ENCODE measurements at regions not wholly inside any gene's neighbourhood (a gene's known extent, or its start where the extent isn't known, plus 50 kb on each side); places are given as distances from the start of the nearest gene placed in this dataset.

DNA sequence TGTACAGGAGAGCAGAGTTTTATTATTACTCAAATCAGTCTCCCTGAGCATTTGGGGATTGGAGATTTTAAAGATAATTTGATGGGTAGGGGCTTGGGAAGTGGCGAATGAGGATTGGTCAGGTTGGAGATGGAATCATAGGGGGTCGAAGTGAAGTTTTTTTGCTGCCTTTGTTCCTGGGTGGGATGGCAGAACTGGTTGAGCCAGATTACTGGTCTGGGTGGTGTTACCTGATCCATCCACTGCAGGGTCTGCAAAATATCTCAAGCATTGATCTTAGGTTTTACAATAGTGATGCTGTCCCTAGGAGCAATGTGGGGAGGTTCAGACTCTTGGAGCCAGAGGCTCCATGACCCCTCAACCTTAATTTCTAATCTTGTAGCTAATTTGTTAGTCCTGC, 108.8 kb downstream of the BACH1 start:
- no peak for FAIRE-seq

DNA sequence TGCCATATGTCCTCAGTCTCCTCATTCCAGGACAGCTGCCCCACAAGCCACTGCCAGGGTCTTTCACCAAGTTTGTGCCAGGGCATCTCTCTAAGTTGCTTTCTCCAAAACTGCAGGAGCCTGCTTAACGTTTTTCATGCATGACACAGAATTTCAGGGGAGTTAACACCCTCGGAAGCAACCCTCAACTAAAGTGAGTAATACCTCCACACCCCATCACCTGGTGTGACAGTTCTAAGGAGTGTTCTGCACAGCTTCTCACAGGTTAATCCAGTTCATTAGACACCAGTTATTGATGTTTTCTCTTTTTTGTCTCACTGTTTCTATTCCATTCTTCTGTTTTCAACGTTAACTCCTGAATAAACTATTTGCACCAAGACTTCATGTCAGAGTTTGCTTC, 115.0 kb downstream of the BACH1 start:
- H3K9me3 ChIP-seq: no peaks in the 10 kb centered on the region
- FAIRE-seq: no peak
- no peaks in the 10 kb centered on the region for H3K4me1 ChIP-seq
- no peak overlapping the region for H3K4me3 ChIP-seq
- no peak for ATAC-seq
- no peak overlapping the region for H3K27ac ChIP-seq
- intact Hi-C loops (cut with DNase I): no loop called here
- TF ChIP-seq, protein P1, sequence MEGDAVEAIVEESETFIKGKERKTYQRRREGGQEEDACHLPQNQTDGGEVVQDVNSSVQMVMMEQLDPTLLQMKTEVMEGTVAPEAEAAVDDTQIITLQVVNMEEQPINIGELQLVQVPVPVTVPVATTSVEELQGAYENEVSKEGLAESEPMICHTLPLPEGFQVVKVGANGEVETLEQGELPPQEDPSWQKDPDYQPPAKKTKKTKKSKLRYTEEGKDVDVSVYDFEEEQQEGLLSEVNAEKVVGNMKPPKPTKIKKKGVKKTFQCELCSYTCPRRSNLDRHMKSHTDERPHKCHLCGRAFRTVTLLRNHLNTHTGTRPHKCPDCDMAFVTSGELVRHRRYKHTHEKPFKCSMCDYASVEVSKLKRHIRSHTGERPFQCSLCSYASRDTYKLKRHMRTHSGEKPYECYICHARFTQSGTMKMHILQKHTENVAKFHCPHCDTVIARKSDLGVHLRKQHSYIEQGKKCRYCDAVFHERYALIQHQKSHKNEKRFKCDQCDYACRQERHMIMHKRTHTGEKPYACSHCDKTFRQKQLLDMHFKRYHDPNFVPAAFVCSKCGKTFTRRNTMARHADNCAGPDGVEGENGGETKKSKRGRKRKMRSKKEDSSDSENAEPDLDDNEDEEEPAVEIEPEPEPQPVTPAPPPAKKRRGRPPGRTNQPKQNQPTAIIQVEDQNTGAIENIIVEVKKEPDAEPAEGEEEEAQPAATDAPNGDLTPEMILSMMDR (IDR thresholded peaks at IDR 0.05): no peak
- no peak for DNase-seq
- no peaks in the 10 kb centered on the region for H3K36me3 ChIP-seq
- 67 to 70% methylated on average over 3 of the region's 3 CpGs for WGBS, 2 donors
- no peaks in the 10 kb centered on the region for H3K27me3 ChIP-seq

More for the DNA sequence above, 108.8 kb downstream of the BACH1 start:
- no peak overlapping the region for H3K4me3 ChIP-seq
- H3K4me1 ChIP-seq: no peaks in the 10 kb centered on the region
- H3K36me3 ChIP-seq: no peaks in the 10 kb centered on the region
- 81 to 88% methylated on average over 2 of the region's 2 CpGs for WGBS, 2 donors
- H3K27ac ChIP-seq: no peak overlapping the region
- no peak for DNase-seq
- intact Hi-C loops (cut with DNase I): no loop called here
- TF ChIP-seq, protein P1 (IDR thresholded peaks at IDR 0.05): no peak
- no peaks in the 10 kb centered on the region for H3K27me3 ChIP-seq
- ATAC-seq: no peak
- H3K9me3 ChIP-seq: no peaks in the 10 kb centered on the region

DNA sequence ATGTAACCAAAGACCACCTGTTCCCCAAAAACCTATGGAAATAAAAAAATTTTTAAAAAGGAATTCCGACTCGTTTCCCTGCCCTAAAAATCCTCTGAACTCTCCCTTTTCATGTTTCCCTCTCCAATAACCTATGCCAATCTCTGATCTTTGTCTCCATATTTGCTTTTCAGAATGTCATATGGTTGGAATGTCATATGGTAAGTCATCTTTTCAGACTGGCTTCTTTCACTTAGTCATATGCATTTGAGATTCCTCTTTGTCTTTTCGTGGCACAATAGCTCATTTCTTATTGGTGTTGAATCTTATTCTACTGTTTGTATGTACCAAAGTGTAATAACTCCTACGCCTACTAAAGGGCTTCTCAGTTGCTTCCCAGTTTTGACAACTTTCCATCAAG, 117.5 kb downstream of the BACH1 start:
- H3K27me3 ChIP-seq: no peaks in the 10 kb centered on the region
- FAIRE-seq (no peak), ATAC-seq (no peak), DNase-seq (no peak)
- no peaks in the 10 kb centered on the region for H3K36me3 ChIP-seq
- no peak overlapping the region for H3K27ac ChIP-seq
- H3K4me3 ChIP-seq: no peak overlapping the region
- H3K4me1 ChIP-seq: no peaks in the 10 kb centered on the region
- H3K9me3 ChIP-seq: no peaks in the 10 kb centered on the region
- TF ChIP-seq, protein P1 (IDR thresholded peaks at IDR 0.05): no peak
- 88 to 91% methylated on average over 4 of the region's 4 CpGs for WGBS, 2 donors
- intact Hi-C loops (cut with DNase I): no loop called here

DNA sequence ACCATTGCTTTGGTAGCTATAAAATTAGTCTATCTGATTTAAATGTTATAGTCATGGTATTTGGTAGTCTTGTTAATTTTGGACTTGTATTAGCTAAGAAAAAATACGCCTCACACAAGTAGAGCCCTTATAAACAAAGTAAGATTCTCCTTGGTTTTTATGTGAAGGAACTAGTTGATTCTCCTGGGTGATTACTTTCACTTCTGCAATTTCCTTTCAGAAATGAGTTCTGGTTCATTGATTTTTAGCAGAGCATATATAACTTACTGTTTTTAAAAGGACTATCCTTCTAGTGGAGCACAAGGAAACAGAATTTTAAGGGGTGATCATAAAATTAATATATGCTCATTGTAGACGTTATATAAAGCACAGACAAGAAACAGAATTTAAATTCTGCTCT, 120.1 kb downstream of the BACH1 start:
- H3K36me3 ChIP-seq: no peaks in the 10 kb centered on the region
- no peak overlapping the region for H3K4me3 ChIP-seq
- H3K27me3 ChIP-seq: no peaks in the 10 kb centered on the region
- no peaks in the 10 kb centered on the region for H3K4me1 ChIP-seq
- FAIRE-seq: no peak
- 76 to 91% methylated on average over 2 of the region's 2 CpGs for WGBS, 2 donors
- no peak overlapping the region for H3K27ac ChIP-seq
- DNase-seq: no peak
- H3K9me3 ChIP-seq: no peaks in the 10 kb centered on the region
- intact Hi-C loops (cut with DNase I): no loop called here
- no peak for ATAC-seq
- TF ChIP-seq, protein P1 (IDR thresholded peaks at IDR 0.05): no peak

DNA sequence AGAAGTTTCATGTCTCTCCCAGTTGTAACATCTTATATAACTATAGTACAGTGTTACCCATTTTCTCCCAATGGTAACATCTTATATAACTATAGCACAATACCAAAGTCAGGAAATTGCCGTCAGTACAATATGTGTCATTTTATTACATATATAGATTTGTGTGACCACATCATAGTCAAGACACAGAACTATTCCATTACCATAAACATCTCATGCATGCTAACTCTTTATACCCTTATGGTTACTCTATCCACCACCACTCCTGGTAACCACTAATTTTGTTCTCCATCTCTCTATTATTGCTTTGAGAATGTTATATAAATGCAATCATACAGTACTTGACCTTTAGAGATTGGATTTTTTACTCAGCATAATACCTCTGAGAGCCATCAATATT, 120.7 kb downstream of the BACH1 start:
- H3K9me3 ChIP-seq: no peaks in the 10 kb centered on the region
- no peak overlapping the region for H3K4me3 ChIP-seq
- H3K36me3 ChIP-seq: no peaks in the 10 kb centered on the region
- 91 to 95% methylated on average over 1 of the region's 1 CpG for WGBS, 2 donors
- no peak overlapping the region for H3K27ac ChIP-seq
- no peak for DNase-seq
- no peaks in the 10 kb centered on the region for H3K27me3 ChIP-seq
- TF ChIP-seq, protein P1 (IDR thresholded peaks at IDR 0.05): no peak
- H3K4me1 ChIP-seq: no peaks in the 10 kb centered on the region
- FAIRE-seq: no peak
- intact Hi-C loops (cut with DNase I): no loop called here
- ATAC-seq: no peak

All from pancreas (tissue), 10 donors.